Heart right ventricle (tissue), 16 donors: ENCODE measurements at regions not wholly inside any gene's neighbourhood (a gene's known extent, or its start where the extent isn't known, plus 50 kb on each side); places are given as distances from the start of the nearest gene placed in this dataset.
"Not testable (repeated sequence)": the region's sequence is repeated elsewhere in the genome, so short reads cannot be mapped to it uniquely, and the experiment has no call there.

Experiments
- ATAC-seq, 8 donors: fragments of 200-7000 bp; cut with Tn5 transposase; one replicate each; pipeline ENCODE4 v1.9.1; 2020; ENCODE audit warnings: mild to moderate bottlenecking in 8 of 8, moderate library complexity in 8 of 8, moderate number of reproducible peaks in 1 of 8
- DNase-seq, 2 donors: peaks; one replicate each; pipeline ENCODE4 v3.0.0-alpha.2; 2020
- H3K27ac ChIP-seq, 10 donors: fragments of 200-600 bp; sonication (generic) in 2 of 10; one replicate each; pipeline versions ENCODE4 v1.5.0 to v1.8.0; 2020 to 2022; ENCODE audit warnings: mild to moderate bottlenecking in 3 of 10
- H3K27me3 ChIP-seq, 7 donors: fragments of 200-600 bp; one replicate each; pipeline ENCODE4 v1.8.0; 2021 to 2022; ENCODE audit warnings: mild to moderate bottlenecking in 2 of 7
- H3K36me3 ChIP-seq, 9 donors: fragments of 200-600 bp; sonication (generic) in 1 of 9; one replicate each; pipeline versions ENCODE4 v1.5.0 to v1.8.0; 2020 to 2022; ENCODE audit warnings: mild to moderate bottlenecking in 2 of 9
- H3K4me1 ChIP-seq, 9 donors: fragments of 200-600 bp; sonication (generic) in 1 of 9; one replicate each; pipeline versions ENCODE4 v1.5.0 to v1.8.0; 2020 to 2022; ENCODE audit warnings: mild to moderate bottlenecking in 4 of 9
- H3K4me3 ChIP-seq, 10 donors: fragments of 200-600 bp; sonication (generic) in 2 of 10; one replicate each; pipeline versions ENCODE4 v1.5.0 to v1.8.0; 2020 to 2022; ENCODE audit warnings: mild to moderate bottlenecking in 7 of 10, moderate library complexity in 2 of 10
- H3K9me3 ChIP-seq, 11 donors: fragments of 200-600 bp in 10 of 11; sonication (generic) in 2 of 11; one replicate each; pipeline versions ENCODE4 v1.5.0 to v1.8.0; 2013 to 2022; ENCODE audit warnings: mild to moderate bottlenecking in 2 of 11, control low read depth in 1 of 11, moderate library complexity in 1 of 11
- CTCF ChIP-seq, 9 donors: fragments of 200-600 bp; sonication (generic) in 2 of 9; IDR thresholded peaks; one replicate each; pipeline versions ENCODE4 v1.5.0 to v1.8.0; 2021 to 2022; ENCODE audit warnings: antibody characterized with exemption in 9 of 9, mild to moderate bottlenecking in 5 of 9, moderate library complexity in 1 of 9
- WGBS, 2 donors: extraction: QIAGEN DNeasy Blood & Tissue Kit; methylation state at CpG; one replicate each; pipeline ENCODE4 v1.1.7; 2013; ENCODE audit warnings: inconsistent platforms in 1 of 2; 5-methylcytosine and 5-hydroxymethylcytosine counted together
- intact Hi-C, 10 donors: fragments of 100-400 bp; cut with DNase I; formaldehyde crosslinking; loops; one replicate each; pipeline versions ENCODE4 v1.11.1 to v1.14.2; 2022
- donor health status: Arrhythmogenic right ventricular cardiomyopathy.
- donor health status: ischemic (EF 13 %, LVEDD 7.1; RV severe dilation, severe dysfunction).
- donor health status: healthy with polysubstance abuse.
- donor health status: DM: no; HTN: yes; CAD: no.
- donor health status: DM: no; HTN: no; CAD: no.
- donor health status: ischemic (EF 25% LVEDD 6.9; RV normal size, moderate dysfunction).
- donor health status: ischemic (EF 25% LVEDD 5.7; RV mildly dilated, moderate dysfunction).
- donor health status: healthy.
- donor health status: DM: yes; HTN: yes; CAD: no.
- donor health status: Ischemic cardiomyopathy.
- donor health status: ischemic (EF 35%, LVEDD 5.7; RV mildly dilated, moderate dysfunction).
- donor health status: nonischemic (EF 11% LVEDD 7.7; RV severe dilation, severe dysfunction).
- donor health status: DM: yes; HTN: yes; CAD: no.
- donor health status: PGD.
- donor health status: ischemic (EF 29% LVEDD 5.4; RV normal size, mild dysfunction).
- donor health status: nonischemic (EF 23%, LVEDD 6.1; RV moderate dilation, normal function).

GRCh38 chr1:192904438-192904895 lies 95.6 kb downstream of the RGS2 start:
- peaks cover 0 to 13% (median 3%) of the 10 kb centered on the region in 9 donors for H3K4me1 ChIP-seq
- no peaks in the 10 kb centered on the region for H3K9me3 ChIP-seq
- TF ChIP-seq CTCF (IDR thresholded peaks at IDR 0.05), result no peak
- H3K27me3 ChIP-seq, result no peaks in the 10 kb centered on the region
- no peak overlapping the region for H3K4me3 ChIP-seq
- 49 to 73% methylated on average over 7 of the region's 7 CpGs for WGBS, 2 donors
- ATAC-seq, result peak in 7 of 8 donors; percentile 38 to 88 (median 83)
- peak overlapping the region in 4 of 10 donors; percentile 4 to 41 (median 29) for H3K27ac ChIP-seq
- no peaks in the 10 kb centered on the region for H3K36me3 ChIP-seq
- intact Hi-C loops, result no loop called here
- DNase-seq, result no peak

GRCh38 chr1:192905049-192905448 lies 96.2 kb downstream of the RGS2 start:
- intact Hi-C loops, result no loop called here
- no peak for TF ChIP-seq CTCF (IDR thresholded peaks at IDR 0.05)
- peak overlapping the region in 2 of 10 donors; percentile 33 to 41 for H3K27ac ChIP-seq
- H3K36me3 ChIP-seq, result no peaks in the 10 kb centered on the region
- no peak overlapping the region for H3K4me3 ChIP-seq
- ATAC-seq, result peak in 2 of 8 donors; percentile 54 to 62
- DNase-seq, result no peak
- H3K9me3 ChIP-seq, result no peaks in the 10 kb centered on the region
- peaks cover 0 to 13% (median 3%) of the 10 kb centered on the region in 9 donors for H3K4me1 ChIP-seq
- H3K27me3 ChIP-seq, result no peaks in the 10 kb centered on the region

GRCh38 chr1:192906334-192906733 lies 97.5 kb downstream of the RGS2 start:
- intact Hi-C loops, result no loop called here
- Histone ChIP-seq H3K4me3 (no peak overlapping the region), H3K9me3 (no peaks in the 10 kb centered on the region), H3K27me3 (no peaks in the 10 kb centered on the region), H3K4me1 (peaks cover 0 to 13% (median 3%) of the 10 kb centered on the region in 9 donors), H3K36me3 (no peaks in the 10 kb centered on the region), H3K27ac (no peak overlapping the region)
- no peak for DNase-seq
- 86 to 90% methylated on average over 3 of the region's 3 CpGs for WGBS, 2 donors
- ATAC-seq, result no peak
- no peak for TF ChIP-seq CTCF (IDR thresholded peaks at IDR 0.05)

DNA sequence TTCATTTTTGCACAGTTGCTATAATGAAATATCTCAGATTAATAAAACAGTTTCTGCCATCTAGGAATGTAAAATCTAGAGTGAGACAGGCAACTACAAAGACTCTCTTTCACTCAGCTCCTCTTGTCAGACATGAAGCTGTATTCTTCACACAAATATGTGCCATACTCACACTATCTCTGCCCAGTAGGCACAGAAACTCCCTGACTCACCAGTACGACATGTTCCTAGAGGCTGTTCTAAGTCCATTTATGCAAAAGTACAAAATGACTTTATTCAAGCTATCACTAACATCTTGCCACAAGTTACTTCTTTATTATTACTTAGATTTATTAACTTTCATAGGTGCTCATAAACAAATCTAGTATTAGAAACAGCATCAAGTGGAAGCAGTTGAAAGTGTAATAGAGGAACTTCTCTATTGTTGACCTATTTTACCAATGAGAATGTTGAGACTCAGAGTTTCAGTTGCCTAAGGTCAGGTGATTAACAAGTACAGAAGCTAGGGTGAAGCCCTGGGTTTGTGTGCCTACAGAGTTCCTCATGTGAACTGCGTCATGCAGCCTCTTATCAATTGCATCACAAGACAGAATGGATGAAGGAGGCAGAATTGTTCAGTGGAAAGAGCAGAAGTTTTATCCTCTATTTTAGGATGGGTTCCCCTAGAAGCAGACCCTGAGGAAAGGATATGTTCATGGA lies 98.9 kb downstream of the RGS2 start:
- H3K27me3 ChIP-seq, result no peaks in the 10 kb centered on the region
- H3K4me3 ChIP-seq, result no peak overlapping the region
- H3K9me3 ChIP-seq, result no peaks in the 10 kb centered on the region
- TF ChIP-seq CTCF (IDR thresholded peaks at IDR 0.05), result no peak
- WGBS, 2 donors, result 80 to 89% methylated on average over 2 of the region's 2 CpGs
- DNase-seq (no peak), ATAC-seq (peak in 1 of 8 donors; percentile 29)
- intact Hi-C loops, result no loop called here
- H3K4me1 ChIP-seq, result peaks cover 0 to 13% (median 3%) of the 10 kb centered on the region in 9 donors
- no peak overlapping the region for H3K27ac ChIP-seq
- H3K36me3 ChIP-seq, result no peaks in the 10 kb centered on the region

GRCh38 chr1:192911896-192912656 lies 103.2 kb downstream of the RGS2 start:
- intact Hi-C loops, H3K4me3 ChIP-seq, H3K27me3 ChIP-seq, H3K36me3 ChIP-seq, H3K27ac ChIP-seq, DNase-seq, H3K9me3 ChIP-seq, ATAC-seq: not testable (repeated sequence)
- WGBS, 2 donors, result 94 to 95% methylated on average over 18 of the region's 18 CpGs
- peaks cover 0 to 18% (median 0%) of the 10 kb centered on the region in 9 donors for H3K4me1 ChIP-seq
